ENCODE measurements at regions not wholly inside any gene's neighbourhood (a gene's known extent, or its start where the extent isn't known, plus 50 kb on each side); places are given as distances from the start of the nearest gene placed in this dataset.

DNA sequence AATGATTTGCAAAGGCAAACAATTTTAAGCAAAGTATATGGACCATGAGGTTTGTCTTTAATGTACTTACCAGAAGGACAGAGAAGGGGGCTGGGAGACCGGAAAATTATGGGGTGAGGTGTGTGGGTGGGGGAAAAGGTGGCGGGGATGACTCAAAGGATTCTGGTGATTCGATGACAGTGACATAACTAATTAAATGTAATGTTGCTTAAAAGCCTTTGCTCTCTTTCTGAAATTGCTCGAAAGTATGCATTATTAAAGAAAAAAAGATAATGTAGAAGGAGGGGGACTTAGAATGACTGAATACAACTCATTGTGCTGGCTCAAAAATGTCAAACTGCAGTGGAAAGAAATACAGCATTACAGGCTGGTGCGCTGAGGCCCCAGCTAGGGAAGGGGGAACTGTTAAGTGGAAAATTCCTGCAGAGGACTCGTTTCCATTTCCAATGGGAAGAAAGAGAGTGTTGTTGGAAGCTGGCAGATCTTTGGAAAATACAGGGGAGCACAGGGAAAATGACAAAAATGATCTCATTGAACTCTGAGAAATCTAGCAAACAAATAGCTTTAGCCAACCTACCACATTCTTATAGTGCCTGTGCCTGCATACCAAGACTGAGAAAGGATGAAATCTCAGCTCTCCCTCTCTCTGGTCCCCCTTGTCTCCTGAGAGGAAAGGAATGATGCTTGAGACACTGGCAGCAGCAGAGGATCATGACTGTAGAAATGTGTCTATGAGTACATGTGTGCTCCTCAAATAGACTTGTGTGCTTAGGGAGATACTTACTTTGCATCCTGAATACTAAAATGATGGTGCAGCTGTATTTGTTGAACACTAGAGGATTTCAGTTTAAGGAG is 632.4 kb downstream of the NYAP2 start (continued):
- TF ChIP-seq, protein P1, sequence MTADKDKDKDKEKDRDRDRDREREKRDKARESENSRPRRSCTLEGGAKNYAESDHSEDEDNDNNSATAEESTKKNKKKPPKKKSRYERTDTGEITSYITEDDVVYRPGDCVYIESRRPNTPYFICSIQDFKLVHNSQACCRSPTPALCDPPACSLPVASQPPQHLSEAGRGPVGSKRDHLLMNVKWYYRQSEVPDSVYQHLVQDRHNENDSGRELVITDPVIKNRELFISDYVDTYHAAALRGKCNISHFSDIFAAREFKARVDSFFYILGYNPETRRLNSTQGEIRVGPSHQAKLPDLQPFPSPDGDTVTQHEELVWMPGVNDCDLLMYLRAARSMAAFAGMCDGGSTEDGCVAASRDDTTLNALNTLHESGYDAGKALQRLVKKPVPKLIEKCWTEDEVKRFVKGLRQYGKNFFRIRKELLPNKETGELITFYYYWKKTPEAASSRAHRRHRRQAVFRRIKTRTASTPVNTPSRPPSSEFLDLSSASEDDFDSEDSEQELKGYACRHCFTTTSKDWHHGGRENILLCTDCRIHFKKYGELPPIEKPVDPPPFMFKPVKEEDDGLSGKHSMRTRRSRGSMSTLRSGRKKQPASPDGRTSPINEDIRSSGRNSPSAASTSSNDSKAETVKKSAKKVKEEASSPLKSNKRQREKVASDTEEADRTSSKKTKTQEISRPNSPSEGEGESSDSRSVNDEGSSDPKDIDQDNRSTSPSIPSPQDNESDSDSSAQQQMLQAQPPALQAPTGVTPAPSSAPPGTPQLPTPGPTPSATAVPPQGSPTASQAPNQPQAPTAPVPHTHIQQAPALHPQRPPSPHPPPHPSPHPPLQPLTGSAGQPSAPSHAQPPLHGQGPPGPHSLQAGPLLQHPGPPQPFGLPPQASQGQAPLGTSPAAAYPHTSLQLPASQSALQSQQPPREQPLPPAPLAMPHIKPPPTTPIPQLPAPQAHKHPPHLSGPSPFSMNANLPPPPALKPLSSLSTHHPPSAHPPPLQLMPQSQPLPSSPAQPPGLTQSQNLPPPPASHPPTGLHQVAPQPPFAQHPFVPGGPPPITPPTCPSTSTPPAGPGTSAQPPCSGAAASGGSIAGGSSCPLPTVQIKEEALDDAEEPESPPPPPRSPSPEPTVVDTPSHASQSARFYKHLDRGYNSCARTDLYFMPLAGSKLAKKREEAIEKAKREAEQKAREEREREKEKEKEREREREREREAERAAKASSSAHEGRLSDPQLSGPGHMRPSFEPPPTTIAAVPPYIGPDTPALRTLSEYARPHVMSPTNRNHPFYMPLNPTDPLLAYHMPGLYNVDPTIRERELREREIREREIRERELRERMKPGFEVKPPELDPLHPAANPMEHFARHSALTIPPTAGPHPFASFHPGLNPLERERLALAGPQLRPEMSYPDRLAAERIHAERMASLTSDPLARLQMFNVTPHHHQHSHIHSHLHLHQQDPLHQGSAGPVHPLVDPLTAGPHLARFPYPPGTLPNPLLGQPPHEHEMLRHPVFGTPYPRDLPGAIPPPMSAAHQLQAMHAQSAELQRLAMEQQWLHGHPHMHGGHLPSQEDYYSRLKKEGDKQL (CRISPR knock-in tag; IDR thresholded peaks at IDR 0.05; ENCODE audit: low read depth) = 0 out of 2 replicates have a peak, but pooled peaks have one; percentile 24
- TF ChIP-seq ZSCAN22 (CRISPR knock-in tag; IDR thresholded peaks at IDR 0.05) (no peak), KAT8 (CRISPR knock-in tag; IDR thresholded peaks at IDR 0.05) (0 out of 2 replicates have a peak, but pooled peaks have one; percentile 7), CHD4 (IDR thresholded peaks at IDR 0.05; ENCODE audit: borderline replicate concordance, low read length) (0 out of 2 replicates have a peak, but pooled peaks have one; percentile 46), NRL (CRISPR knock-in tag; IDR thresholded peaks at IDR 0.05; ENCODE audit: borderline replicate concordance) (no peak), SP5 (CRISPR knock-in tag; IDR thresholded peaks at IDR 0.05; ENCODE audit: borderline replicate concordance, low read depth) (0 out of 2 replicates have a peak, but pooled peaks have one; percentile 13), ZNF263 (CRISPR knock-in tag; IDR thresholded peaks at IDR 0.05) (peak; percentile 46; the same call in 1 of the 2 replicates), ISL2 (CRISPR knock-in tag; IDR thresholded peaks at IDR 0.05) (no peak), SYNCRIP (IDR thresholded peaks at IDR 0.05; ENCODE audit: insufficient read depth, low read depth, low read length) (no peak), CREM (IDR thresholded peaks at IDR 0.05) (peak; percentile 51), CREM (CRISPR knock-in tag; IDR thresholded peaks at IDR 0.05) (no peak)
- TF ChIP-seq, protein P2, sequence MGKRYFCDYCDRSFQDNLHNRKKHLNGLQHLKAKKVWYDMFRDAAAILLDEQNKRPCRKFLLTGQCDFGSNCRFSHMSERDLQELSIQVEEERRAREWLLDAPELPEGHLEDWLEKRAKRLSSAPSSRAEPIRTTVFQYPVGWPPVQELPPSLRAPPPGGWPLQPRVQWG (CRISPR knock-in tag; IDR thresholded peaks at IDR 0.05; ENCODE audit: borderline replicate concordance, low read depth) = no peak
- TF ChIP-seq, protein P3, sequence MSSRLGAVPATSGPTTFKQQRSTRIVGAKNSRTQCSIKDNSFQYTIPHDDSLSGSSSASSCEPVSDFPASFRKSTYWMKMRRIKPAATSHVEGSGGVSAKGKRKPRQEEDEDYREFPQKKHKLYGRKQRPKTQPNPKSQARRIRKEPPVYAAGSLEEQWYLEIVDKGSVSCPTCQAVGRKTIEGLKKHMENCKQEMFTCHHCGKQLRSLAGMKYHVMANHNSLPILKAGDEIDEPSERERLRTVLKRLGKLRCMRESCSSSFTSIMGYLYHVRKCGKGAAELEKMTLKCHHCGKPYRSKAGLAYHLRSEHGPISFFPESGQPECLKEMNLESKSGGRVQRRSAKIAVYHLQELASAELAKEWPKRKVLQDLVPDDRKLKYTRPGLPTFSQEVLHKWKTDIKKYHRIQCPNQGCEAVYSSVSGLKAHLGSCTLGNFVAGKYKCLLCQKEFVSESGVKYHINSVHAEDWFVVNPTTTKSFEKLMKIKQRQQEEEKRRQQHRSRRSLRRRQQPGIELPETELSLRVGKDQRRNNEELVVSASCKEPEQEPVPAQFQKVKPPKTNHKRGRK (CRISPR knock-in tag; IDR thresholded peaks at IDR 0.05) = 0 out of 2 replicates have a peak, but pooled peaks have one; percentile 51
- TF ChIP-seq, protein P4, sequence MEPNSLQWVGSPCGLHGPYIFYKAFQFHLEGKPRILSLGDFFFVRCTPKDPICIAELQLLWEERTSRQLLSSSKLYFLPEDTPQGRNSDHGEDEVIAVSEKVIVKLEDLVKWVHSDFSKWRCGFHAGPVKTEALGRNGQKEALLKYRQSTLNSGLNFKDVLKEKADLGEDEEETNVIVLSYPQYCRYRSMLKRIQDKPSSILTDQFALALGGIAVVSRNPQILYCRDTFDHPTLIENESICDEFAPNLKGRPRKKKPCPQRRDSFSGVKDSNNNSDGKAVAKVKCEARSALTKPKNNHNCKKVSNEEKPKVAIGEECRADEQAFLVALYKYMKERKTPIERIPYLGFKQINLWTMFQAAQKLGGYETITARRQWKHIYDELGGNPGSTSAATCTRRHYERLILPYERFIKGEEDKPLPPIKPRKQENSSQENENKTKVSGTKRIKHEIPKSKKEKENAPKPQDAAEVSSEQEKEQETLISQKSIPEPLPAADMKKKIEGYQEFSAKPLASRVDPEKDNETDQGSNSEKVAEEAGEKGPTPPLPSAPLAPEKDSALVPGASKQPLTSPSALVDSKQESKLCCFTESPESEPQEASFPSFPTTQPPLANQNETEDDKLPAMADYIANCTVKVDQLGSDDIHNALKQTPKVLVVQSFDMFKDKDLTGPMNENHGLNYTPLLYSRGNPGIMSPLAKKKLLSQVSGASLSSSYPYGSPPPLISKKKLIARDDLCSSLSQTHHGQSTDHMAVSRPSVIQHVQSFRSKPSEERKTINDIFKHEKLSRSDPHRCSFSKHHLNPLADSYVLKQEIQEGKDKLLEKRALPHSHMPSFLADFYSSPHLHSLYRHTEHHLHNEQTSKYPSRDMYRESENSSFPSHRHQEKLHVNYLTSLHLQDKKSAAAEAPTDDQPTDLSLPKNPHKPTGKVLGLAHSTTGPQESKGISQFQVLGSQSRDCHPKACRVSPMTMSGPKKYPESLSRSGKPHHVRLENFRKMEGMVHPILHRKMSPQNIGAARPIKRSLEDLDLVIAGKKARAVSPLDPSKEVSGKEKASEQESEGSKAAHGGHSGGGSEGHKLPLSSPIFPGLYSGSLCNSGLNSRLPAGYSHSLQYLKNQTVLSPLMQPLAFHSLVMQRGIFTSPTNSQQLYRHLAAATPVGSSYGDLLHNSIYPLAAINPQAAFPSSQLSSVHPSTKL (CRISPR knock-in tag; IDR thresholded peaks at IDR 0.05) = peak; percentile 15
- TF ChIP-seq, protein P5, sequence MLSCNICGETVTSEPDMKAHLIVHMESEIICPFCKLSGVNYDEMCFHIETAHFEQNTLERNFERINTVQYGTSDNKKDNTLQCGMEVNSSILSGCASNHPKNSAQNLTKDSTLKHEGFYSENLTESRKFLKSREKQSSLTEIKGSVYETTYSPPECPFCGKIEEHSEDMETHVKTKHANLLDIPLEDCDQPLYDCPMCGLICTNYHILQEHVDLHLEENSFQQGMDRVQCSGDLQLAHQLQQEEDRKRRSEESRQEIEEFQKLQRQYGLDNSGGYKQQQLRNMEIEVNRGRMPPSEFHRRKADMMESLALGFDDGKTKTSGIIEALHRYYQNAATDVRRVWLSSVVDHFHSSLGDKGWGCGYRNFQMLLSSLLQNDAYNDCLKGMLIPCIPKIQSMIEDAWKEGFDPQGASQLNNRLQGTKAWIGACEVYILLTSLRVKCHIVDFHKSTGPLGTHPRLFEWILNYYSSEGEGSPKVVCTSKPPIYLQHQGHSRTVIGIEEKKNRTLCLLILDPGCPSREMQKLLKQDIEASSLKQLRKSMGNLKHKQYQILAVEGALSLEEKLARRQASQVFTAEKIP (CRISPR knock-in tag; IDR thresholded peaks at IDR 0.05; ENCODE audit: borderline replicate concordance) = no peak
